GM12873 (cell line): ENCODE measurements at regions not wholly inside any gene's neighbourhood (a gene's known extent, or its start where the extent isn't known, plus 50 kb on each side); places are given as distances from the start of the nearest gene placed in this dataset.

Source experiments
- CTCF ChIP-seq: IDR thresholded peaks from 2 replicates; pipeline ENCODE4 v1.5.1; 2012; ENCODE audit warnings: low read depth, mild to moderate bottlenecking, moderate library complexity, low read length, control low read depth; ENCODE audit not compliant: insufficient read depth; ENCODE audit errors: missing control alignments

GRCh38 chr4:140316799-140317198 is 56.6 kb upstream of the SCOC start:
- TF ChIP-seq CTCF, result no peak

GRCh38 chr4:140315970-140316369 is 57.5 kb upstream of the SCOC start:
- TF ChIP-seq CTCF, result no peak

- TF ChIP-seq CTCF, result no peak
Observed at GRCh38 chr4:140315438-140315837, 58.0 kb upstream of the SCOC start.

GRCh38 chr4:140315019-140315418 is 58.4 kb upstream of the SCOC start:
- no peak for TF ChIP-seq CTCF

- TF ChIP-seq CTCF, result no peak
Observed at GRCh38 chr4:140312100-140312499, 61.3 kb upstream of the SCOC start.

- no peak for TF ChIP-seq CTCF
Observed at GRCh38 chr4:140311257-140311835, 62.1 kb upstream of the SCOC start.

- TF ChIP-seq CTCF, result peak; percentile 15
Observed at GRCh38 chr4:140309124-140309870, 64.1 kb upstream of the SCOC start.
